ENCODE measurements at regions not wholly inside any gene's neighbourhood (a gene's known extent, or its start where the extent isn't known, plus 50 kb on each side); places are given as distances from the start of the nearest gene placed in this dataset.

GRCh38 chr14:104353921-104354701, 215.7 kb downstream of the KIF26A start:
- peak; percentile 47 for DNase-seq (ENCODE audit: extremely low read depth, low read depth, low spot score)

GRCh38 chr14:104355101-104356019, 217.0 kb downstream of the KIF26A start:
- DNase-seq (ENCODE audit: extremely low read depth, low read depth, low spot score): no peak

- DNase-seq (ENCODE audit: extremely low read depth, low read depth, low spot score): no peak
These were observed 217.8 kb downstream of the KIF26A start for GRCh38 chr14:104356020-104356737.

- DNase-seq (ENCODE audit: extremely low read depth, low read depth, low spot score): no peak
These were observed 218.6 kb downstream of the KIF26A start for GRCh38 chr14:104356738-104357688.

GRCh38 chr14:104357689-104358527, 219.5 kb downstream of the KIF26A start:
- no peak for DNase-seq (ENCODE audit: extremely low read depth, low read depth, low spot score)

GRCh38 chr14:104358528-104359300, 220.3 kb downstream of the KIF26A start:
- no peak for DNase-seq (ENCODE audit: extremely low read depth, low read depth, low spot score)

- DNase-seq (ENCODE audit: extremely low read depth, low read depth, low spot score): no peak
These were observed 220.1 kb upstream of the C14orf180 start for GRCh38 chr14:104359301-104359968.

- no peak for DNase-seq (ENCODE audit: extremely low read depth, low read depth, low spot score)
These were observed 219.6 kb upstream of the C14orf180 start for GRCh38 chr14:104359969-104360442.

- no peak for DNase-seq (ENCODE audit: extremely low read depth, low read depth, low spot score)
These were observed 219.1 kb upstream of the C14orf180 start for GRCh38 chr14:104360501-104360900.

GRCh38 chr14:104361101-104361591, 218.4 kb upstream of the C14orf180 start:
- no peak for DNase-seq (ENCODE audit: extremely low read depth, low read depth, low spot score)

GRCh38 chr14:104361921-104362681, 217.5 kb upstream of the C14orf180 start:
- no peak for DNase-seq (ENCODE audit: extremely low read depth, low read depth, low spot score)

GRCh38 chr14:104362761-104363605, 216.6 kb upstream of the C14orf180 start:
- DNase-seq (ENCODE audit: extremely low read depth, low read depth, low spot score): no peak

GRCh38 chr14:104363891-104364760, 215.4 kb upstream of the C14orf180 start:
- DNase-seq (ENCODE audit: extremely low read depth, low read depth, low spot score): no peak

GRCh38 chr14:104364830-104365229, 214.7 kb upstream of the C14orf180 start:
- no peak for DNase-seq (ENCODE audit: extremely low read depth, low read depth, low spot score)

Measured in glomerular endothelial cell (primary cell).